Panc1 (cell line): ENCODE measurements at regions not wholly inside any gene's neighbourhood (a gene's known extent, or its start where the extent isn't known, plus 50 kb on each side); places are given as distances from the start of the nearest gene placed in this dataset.

Experiments used
- ATAC-seq: fragments of 200-7000 bp; cut with Tn5 transposase; 2 replicates; pipeline ENCODE4 v1.9.1; 2020; ENCODE audit warnings: mild to moderate bottlenecking, moderate library complexity
- BruUV-seq: library from RNA; stranded (reverse); fragments of 400-500 nt; replicated peaks from 2 replicates; lab custom pipeline; 2021; lab: Mats Ljungman, UMichigan
- CTCF ChIA-PET: fragments of 300-600 bp; sonication (Branson Sonifier 250); formaldehyde crosslinking; loops from one replicate; lab custom pipeline; 2022; ENCODE audit warnings: antibody characterized with exemption; lab: Charles Lee
- POLR2A ChIA-PET: fragments of 300-600 bp; sonication (Branson Sonifier 250); formaldehyde crosslinking; loops from one replicate; lab custom pipeline; 2022; ENCODE audit warnings: antibody characterized with exemption; lab: Charles Lee
- DNase-seq: peaks from one replicate; pipeline ENCODE4 v3.0.0-alpha.2; 2010; ENCODE audit warnings: low read depth, low spot score
- H3K27ac ChIP-seq: 2 replicates; pipeline ENCODE4 v1.5.1; 2011; ENCODE audit warnings: mild to moderate bottlenecking, low read length, inconsistent platforms
- H3K27me3 ChIP-seq: fragments of 200-500 bp; sonication (Bioruptor generic); 2 replicates; pipeline ENCODE4 v1.6.0; 2014; ENCODE audit warnings: low read length, inconsistent platforms; ENCODE audit not compliant: control insufficient read depth, insufficient read depth
- H3K36me3 ChIP-seq: fragments of 200-500 bp; sonication (Bioruptor generic); 2 replicates; pipeline ENCODE4 v1.5.1; 2014; ENCODE audit warnings: inconsistent platforms, mild to moderate bottlenecking, low read length, moderate library complexity; ENCODE audit not compliant: control insufficient read depth, insufficient read depth
- H3K4me1 ChIP-seq: 2 replicates; pipeline ENCODE4 v1.5.1; 2011; ENCODE audit warnings: inconsistent platforms, mild to moderate bottlenecking, low read length, moderate library complexity; ENCODE audit not compliant: control insufficient read depth, insufficient read depth
- H3K4me3 ChIP-seq, 2 experiments: 2 replicates each; pipeline ENCODE4 v1.5.1; 2011 to 2012; ENCODE audit warnings: low read depth in 2 of 2, low read length in 2 of 2, mild to moderate bottlenecking in 2 of 2, inconsistent platforms in 1 of 2, moderate library complexity in 1 of 2
- H3K9me3 ChIP-seq: fragments of 200-500 bp; sonication (Bioruptor generic); 2 replicates; pipeline ENCODE4 v1.5.1; 2014; ENCODE audit warnings: low read depth, mild to moderate bottlenecking, inconsistent platforms, low read length, moderate library complexity; ENCODE audit not compliant: control insufficient read depth, insufficient read depth
- POLR2AphosphoS5 ChIP-seq: IDR thresholded peaks from 2 replicates; pipeline ENCODE4 v1.6.1; 2012; ENCODE audit warnings: mild to moderate bottlenecking, low read depth, low read length, moderate library complexity
- SIN3A ChIP-seq: IDR thresholded peaks from 2 replicates; pipeline ENCODE4 v1.6.1; 2012; ENCODE audit warnings: low read depth, mild to moderate bottlenecking, low read length, moderate library complexity, borderline replicate concordance; ENCODE audit not compliant: insufficient read depth
- TCF7L2 ChIP-seq: IDR thresholded peaks from 2 replicates; pipeline ENCODE4 v1.6.1; 2011; ENCODE audit warnings: mild to moderate bottlenecking, low read depth, low read length, inconsistent platforms
- in situ Hi-C: cut with HindIII; loops from 2 replicates; pipeline ENCODE4 v1.10.0; 2016; ENCODE audit warnings: low sequenced_read_pairs, low pct_unique_long_range_greater_than_20kb
- intact Hi-C: fragments of 100-400 bp; cut with micrococcal nuclease; formaldehyde crosslinking; loops from one replicate; pipeline ENCODE4 v1.10.0; 2022; ENCODE audit not compliant: unreplicated experiment
- TF ChIP-seq, protein P1 (sequence below): fragments of 450-650 bp; IDR thresholded peaks from 2 replicates; pipeline ENCODE4 v1.5.1; 2017; ENCODE audit warnings: mild to moderate bottlenecking
- TF ChIP-seq, protein P2 (sequence below), 2 experiments: IDR thresholded peaks; 2 replicates each; pipeline ENCODE4 v1.6.1; 2011 to 2012; ENCODE audit warnings: low read depth in 2 of 2, control low read depth in 1 of 2, low read length in 1 of 2, mild to moderate bottlenecking in 1 of 2, moderate library complexity in 1 of 2; ENCODE audit not compliant: insufficient read depth in 1 of 2

DNA sequence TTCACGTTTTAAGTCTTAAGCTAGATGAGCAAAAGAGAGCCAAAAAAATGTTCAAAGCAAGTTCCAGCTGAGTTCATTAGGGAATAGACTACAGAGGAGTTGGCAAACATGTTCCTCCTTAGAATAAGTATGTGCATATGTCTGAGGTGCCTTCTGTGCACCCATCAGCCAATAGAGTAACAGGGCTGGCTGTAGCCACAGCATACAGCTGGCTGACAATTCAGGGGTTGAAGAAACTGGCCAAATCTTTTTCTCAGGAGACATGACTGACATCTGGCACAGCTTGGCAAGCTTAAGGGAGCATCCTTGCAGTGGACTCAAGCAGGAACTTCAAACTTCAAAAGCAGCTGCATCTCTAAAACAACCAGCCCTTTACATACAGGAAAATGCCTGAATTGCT lies 414.8 kb upstream of the PCDH20 start:
- POLR2A ChIA-PET = no interaction called here
- no peaks in the 10 kb centered on the region for H3K36me3 ChIP-seq

DNA sequence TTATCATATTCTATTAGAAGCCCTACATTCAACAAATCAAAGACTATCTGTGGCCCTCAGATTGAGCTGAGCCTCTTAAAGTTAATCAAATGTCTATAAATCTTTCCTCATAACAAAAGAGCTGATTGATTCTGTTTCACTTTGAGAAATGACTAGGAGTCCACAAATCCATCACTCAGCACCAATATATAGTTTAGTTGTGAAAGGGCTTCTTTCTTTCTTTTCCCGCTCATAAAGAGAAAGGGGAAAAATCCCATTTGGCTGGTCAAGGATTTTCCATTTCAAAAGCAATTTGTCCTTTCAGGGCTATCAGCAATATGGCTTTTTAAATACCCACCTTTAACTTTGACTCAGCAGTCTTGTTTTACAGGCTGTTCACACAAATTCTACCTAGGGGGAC lies 408.5 kb upstream of the PCDH20 start:
- no TSS peak for BruUV-seq
- ATAC-seq = no peak
- intact Hi-C loops = no loop called here
- H3K4me3 ChIP-seq = no peak overlapping the region
- TF ChIP-seq POLR2AphosphoS5 = no peak
- no peak for TF ChIP-seq TCF7L2
- TF ChIP-seq, protein P1, sequence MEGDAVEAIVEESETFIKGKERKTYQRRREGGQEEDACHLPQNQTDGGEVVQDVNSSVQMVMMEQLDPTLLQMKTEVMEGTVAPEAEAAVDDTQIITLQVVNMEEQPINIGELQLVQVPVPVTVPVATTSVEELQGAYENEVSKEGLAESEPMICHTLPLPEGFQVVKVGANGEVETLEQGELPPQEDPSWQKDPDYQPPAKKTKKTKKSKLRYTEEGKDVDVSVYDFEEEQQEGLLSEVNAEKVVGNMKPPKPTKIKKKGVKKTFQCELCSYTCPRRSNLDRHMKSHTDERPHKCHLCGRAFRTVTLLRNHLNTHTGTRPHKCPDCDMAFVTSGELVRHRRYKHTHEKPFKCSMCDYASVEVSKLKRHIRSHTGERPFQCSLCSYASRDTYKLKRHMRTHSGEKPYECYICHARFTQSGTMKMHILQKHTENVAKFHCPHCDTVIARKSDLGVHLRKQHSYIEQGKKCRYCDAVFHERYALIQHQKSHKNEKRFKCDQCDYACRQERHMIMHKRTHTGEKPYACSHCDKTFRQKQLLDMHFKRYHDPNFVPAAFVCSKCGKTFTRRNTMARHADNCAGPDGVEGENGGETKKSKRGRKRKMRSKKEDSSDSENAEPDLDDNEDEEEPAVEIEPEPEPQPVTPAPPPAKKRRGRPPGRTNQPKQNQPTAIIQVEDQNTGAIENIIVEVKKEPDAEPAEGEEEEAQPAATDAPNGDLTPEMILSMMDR = no peak
- TF ChIP-seq, protein P2, sequence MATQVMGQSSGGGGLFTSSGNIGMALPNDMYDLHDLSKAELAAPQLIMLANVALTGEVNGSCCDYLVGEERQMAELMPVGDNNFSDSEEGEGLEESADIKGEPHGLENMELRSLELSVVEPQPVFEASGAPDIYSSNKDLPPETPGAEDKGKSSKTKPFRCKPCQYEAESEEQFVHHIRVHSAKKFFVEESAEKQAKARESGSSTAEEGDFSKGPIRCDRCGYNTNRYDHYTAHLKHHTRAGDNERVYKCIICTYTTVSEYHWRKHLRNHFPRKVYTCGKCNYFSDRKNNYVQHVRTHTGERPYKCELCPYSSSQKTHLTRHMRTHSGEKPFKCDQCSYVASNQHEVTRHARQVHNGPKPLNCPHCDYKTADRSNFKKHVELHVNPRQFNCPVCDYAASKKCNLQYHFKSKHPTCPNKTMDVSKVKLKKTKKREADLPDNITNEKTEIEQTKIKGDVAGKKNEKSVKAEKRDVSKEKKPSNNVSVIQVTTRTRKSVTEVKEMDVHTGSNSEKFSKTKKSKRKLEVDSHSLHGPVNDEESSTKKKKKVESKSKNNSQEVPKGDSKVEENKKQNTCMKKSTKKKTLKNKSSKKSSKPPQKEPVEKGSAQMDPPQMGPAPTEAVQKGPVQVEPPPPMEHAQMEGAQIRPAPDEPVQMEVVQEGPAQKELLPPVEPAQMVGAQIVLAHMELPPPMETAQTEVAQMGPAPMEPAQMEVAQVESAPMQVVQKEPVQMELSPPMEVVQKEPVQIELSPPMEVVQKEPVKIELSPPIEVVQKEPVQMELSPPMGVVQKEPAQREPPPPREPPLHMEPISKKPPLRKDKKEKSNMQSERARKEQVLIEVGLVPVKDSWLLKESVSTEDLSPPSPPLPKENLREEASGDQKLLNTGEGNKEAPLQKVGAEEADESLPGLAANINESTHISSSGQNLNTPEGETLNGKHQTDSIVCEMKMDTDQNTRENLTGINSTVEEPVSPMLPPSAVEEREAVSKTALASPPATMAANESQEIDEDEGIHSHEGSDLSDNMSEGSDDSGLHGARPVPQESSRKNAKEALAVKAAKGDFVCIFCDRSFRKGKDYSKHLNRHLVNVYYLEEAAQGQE (IDR thresholded peaks at IDR 0.05; ENCODE audit: insufficient read depth in 1 of 2, low read depth in 2 of 2, low read length in 1 of 2) = no peak
- TF ChIP-seq SIN3A = no peak
- H3K9me3 ChIP-seq = peaks cover 5% of the 10 kb centered on the region; the same call in 1 of the 2 replicates
- no peak overlapping the region for H3K27ac ChIP-seq
- no peaks in the 10 kb centered on the region for H3K36me3 ChIP-seq
- H3K27me3 ChIP-seq = no peaks in the 10 kb centered on the region
- CTCF ChIA-PET = no interaction called here
- no peaks in the 10 kb centered on the region for H3K4me1 ChIP-seq
- in situ Hi-C loops = no loop called here
- POLR2A ChIA-PET = no interaction called here
- DNase-seq = no peak

More for the DNA sequence above, 414.8 kb upstream of the PCDH20 start:
- in situ Hi-C loops = no loop called here
- Histone ChIP-seq H3K27me3 (no peaks in the 10 kb centered on the region), H3K4me1 (no peaks in the 10 kb centered on the region), H3K9me3 (peaks cover 5% of the 10 kb centered on the region; the same call in 1 of the 2 replicates), H3K4me3 (no peak overlapping the region), H3K27ac (no peak overlapping the region)
- no peak for ATAC-seq
- intact Hi-C loops = no loop called here
- CTCF ChIA-PET = no interaction called here
- no TSS peak for BruUV-seq
- TF ChIP-seq, protein P1 = no peak
- TF ChIP-seq TCF7L2 = no peak
- TF ChIP-seq SIN3A = no peak
- no peak for DNase-seq
